ENCODE measurements at regions not wholly inside any gene's neighbourhood (a gene's known extent, or its start where the extent isn't known, plus 50 kb on each side); places are given as distances from the start of the nearest gene placed in this dataset.

DNA sequence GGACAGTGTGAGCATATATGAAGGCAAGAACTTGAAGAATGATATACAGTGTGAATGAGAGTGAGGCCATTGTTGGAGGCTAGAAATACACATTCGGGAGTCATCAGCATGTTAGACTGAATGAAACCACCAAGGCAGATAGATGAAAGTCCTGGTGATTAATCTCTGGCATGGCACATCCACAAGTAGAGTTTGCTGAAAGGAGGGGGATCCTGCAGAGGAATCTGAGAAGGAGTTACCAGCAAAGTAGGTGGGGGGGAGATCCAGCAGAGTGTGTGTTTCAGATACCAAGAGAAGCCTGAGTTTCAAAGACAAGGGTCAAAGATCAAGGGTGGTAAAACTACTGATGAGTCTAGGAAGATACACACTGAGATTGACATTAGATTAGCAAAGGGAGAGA, 426.7 kb upstream of the DCN start:
- no peak for TF ChIP-seq POLR2AphosphoS5 (IDR thresholded peaks at IDR 0.05; ENCODE audit: low read depth, low read length)
- TF ChIP-seq, protein P1, sequence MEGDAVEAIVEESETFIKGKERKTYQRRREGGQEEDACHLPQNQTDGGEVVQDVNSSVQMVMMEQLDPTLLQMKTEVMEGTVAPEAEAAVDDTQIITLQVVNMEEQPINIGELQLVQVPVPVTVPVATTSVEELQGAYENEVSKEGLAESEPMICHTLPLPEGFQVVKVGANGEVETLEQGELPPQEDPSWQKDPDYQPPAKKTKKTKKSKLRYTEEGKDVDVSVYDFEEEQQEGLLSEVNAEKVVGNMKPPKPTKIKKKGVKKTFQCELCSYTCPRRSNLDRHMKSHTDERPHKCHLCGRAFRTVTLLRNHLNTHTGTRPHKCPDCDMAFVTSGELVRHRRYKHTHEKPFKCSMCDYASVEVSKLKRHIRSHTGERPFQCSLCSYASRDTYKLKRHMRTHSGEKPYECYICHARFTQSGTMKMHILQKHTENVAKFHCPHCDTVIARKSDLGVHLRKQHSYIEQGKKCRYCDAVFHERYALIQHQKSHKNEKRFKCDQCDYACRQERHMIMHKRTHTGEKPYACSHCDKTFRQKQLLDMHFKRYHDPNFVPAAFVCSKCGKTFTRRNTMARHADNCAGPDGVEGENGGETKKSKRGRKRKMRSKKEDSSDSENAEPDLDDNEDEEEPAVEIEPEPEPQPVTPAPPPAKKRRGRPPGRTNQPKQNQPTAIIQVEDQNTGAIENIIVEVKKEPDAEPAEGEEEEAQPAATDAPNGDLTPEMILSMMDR (IDR thresholded peaks at IDR 0.05): no peak
- TF ChIP-seq, protein P2, sequence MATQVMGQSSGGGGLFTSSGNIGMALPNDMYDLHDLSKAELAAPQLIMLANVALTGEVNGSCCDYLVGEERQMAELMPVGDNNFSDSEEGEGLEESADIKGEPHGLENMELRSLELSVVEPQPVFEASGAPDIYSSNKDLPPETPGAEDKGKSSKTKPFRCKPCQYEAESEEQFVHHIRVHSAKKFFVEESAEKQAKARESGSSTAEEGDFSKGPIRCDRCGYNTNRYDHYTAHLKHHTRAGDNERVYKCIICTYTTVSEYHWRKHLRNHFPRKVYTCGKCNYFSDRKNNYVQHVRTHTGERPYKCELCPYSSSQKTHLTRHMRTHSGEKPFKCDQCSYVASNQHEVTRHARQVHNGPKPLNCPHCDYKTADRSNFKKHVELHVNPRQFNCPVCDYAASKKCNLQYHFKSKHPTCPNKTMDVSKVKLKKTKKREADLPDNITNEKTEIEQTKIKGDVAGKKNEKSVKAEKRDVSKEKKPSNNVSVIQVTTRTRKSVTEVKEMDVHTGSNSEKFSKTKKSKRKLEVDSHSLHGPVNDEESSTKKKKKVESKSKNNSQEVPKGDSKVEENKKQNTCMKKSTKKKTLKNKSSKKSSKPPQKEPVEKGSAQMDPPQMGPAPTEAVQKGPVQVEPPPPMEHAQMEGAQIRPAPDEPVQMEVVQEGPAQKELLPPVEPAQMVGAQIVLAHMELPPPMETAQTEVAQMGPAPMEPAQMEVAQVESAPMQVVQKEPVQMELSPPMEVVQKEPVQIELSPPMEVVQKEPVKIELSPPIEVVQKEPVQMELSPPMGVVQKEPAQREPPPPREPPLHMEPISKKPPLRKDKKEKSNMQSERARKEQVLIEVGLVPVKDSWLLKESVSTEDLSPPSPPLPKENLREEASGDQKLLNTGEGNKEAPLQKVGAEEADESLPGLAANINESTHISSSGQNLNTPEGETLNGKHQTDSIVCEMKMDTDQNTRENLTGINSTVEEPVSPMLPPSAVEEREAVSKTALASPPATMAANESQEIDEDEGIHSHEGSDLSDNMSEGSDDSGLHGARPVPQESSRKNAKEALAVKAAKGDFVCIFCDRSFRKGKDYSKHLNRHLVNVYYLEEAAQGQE (IDR thresholded peaks at IDR 0.05; ENCODE audit: insufficient read depth in 1 of 2, low read depth in 2 of 2, low read length in 1 of 2): no peak
- no peak for TF ChIP-seq TCF7L2 (IDR thresholded peaks at IDR 0.05; ENCODE audit: low read depth, low read length)
- no peak for TF ChIP-seq SIN3A (IDR thresholded peaks at IDR 0.05; ENCODE audit: borderline replicate concordance, insufficient read depth, low read depth, low read length)
- in situ Hi-C loops (cut with HindIII; ENCODE audit: low pct_unique_long_range_greater_than_20kb, low sequenced_read_pairs) (no loop called here), intact Hi-C loops (cut with micrococcal nuclease; ENCODE audit: unreplicated experiment) (no loop called here)
- H3K27ac ChIP-seq (ENCODE audit: low read length): no peak overlapping the region
- H3K9me3 ChIP-seq (ENCODE audit: control insufficient read depth, insufficient read depth, low read depth, low read length): no peaks in the 10 kb centered on the region
- no peak for DNase-seq (ENCODE audit: low read depth, low spot score)
- no peak overlapping the region for H3K4me3 ChIP-seq (ENCODE audit: low read depth in 2 of 2, low read length in 2 of 2)
- no peaks in the 10 kb centered on the region for H3K27me3 ChIP-seq (ENCODE audit: control insufficient read depth, insufficient read depth, low read length)
- ChIA-PET CTCF (no interaction called here), POLR2A (no interaction called here)
- H3K36me3 ChIP-seq (ENCODE audit: control insufficient read depth, insufficient read depth, low read length): no peaks in the 10 kb centered on the region
- no peaks in the 10 kb centered on the region for H3K4me1 ChIP-seq (ENCODE audit: control insufficient read depth, insufficient read depth, low read length)
- no peak for ATAC-seq
- no TSS peak for BruUV-seq (replicated peaks)

DNA sequence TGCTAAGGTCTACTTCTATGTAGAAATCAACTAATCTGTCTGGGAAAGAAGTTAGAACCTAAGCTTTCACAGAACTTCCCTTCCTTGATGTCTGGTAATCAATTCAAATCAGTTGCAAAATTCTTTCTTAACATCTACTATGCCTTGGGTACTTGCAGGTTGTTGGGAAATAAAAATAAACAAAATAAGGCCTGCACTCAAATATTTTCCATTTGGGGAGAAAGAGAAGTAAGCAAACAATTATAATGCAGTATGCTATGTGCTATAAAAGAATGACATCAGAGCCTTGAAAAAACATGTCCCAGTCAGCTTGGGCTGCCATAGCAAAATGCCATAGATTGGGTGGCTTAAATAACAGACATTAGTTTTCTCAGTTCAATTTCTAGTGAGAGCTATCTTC, 425.9 kb upstream of the DCN start:
- CTCF ChIA-PET: no interaction called here
- no peak for ATAC-seq
- intact Hi-C loops (cut with micrococcal nuclease; ENCODE audit: unreplicated experiment): no loop called here

More for the DNA sequence above, 425.9 kb upstream of the DCN start:
- DNase-seq (ENCODE audit: low read depth, low spot score): no peak
- TF ChIP-seq POLR2AphosphoS5 (IDR thresholded peaks at IDR 0.05; ENCODE audit: low read depth, low read length) (no peak), TCF7L2 (IDR thresholded peaks at IDR 0.05; ENCODE audit: low read depth, low read length) (no peak), SIN3A (IDR thresholded peaks at IDR 0.05; ENCODE audit: borderline replicate concordance, insufficient read depth, low read depth, low read length) (no peak)
- TF ChIP-seq, protein P1 (IDR thresholded peaks at IDR 0.05): no peak
- TF ChIP-seq, protein P2 (IDR thresholded peaks at IDR 0.05; ENCODE audit: insufficient read depth in 1 of 2, low read depth in 2 of 2, low read length in 1 of 2): no peak
- no peaks in the 10 kb centered on the region for H3K4me1 ChIP-seq (ENCODE audit: control insufficient read depth, insufficient read depth, low read length)
- no TSS peak for BruUV-seq (replicated peaks)
- H3K27ac ChIP-seq (ENCODE audit: low read length): no peak overlapping the region
- H3K4me3 ChIP-seq (ENCODE audit: low read depth in 2 of 2, low read length in 2 of 2): no peak overlapping the region
- H3K27me3 ChIP-seq (ENCODE audit: control insufficient read depth, insufficient read depth, low read length): no peaks in the 10 kb centered on the region
- in situ Hi-C loops (cut with HindIII; ENCODE audit: low pct_unique_long_range_greater_than_20kb, low sequenced_read_pairs): no loop called here
- POLR2A ChIA-PET: no interaction called here
- no peaks in the 10 kb centered on the region for H3K36me3 ChIP-seq (ENCODE audit: control insufficient read depth, insufficient read depth, low read length)
- H3K9me3 ChIP-seq (ENCODE audit: control insufficient read depth, insufficient read depth, low read depth, low read length): no peaks in the 10 kb centered on the region
